K562 (cell line): ENCODE measurements at regions not wholly inside any gene's neighbourhood (a gene's known extent, or its start where the extent isn't known, plus 50 kb on each side); places are given as distances from the start of the nearest gene placed in this dataset.

ENCODE experiments used
- ATAC-seq: fragments of 200-7000 bp; cut with Tn5 transposase; 3 replicates; pipeline ENCODE4 v1.9.1; 2020; ENCODE audit warnings: moderate library complexity
- BruUV-seq: library from RNA; stranded (reverse); fragments of 400-500 nt; replicated peaks from 2 replicates; lab custom pipeline; 2021; lab: Mats Ljungman, UMichigan
- CTCF ChIA-PET: fragments of 300-600 bp; formaldehyde crosslinking; extraction: SDS; loops from one replicate; lab custom pipeline; 2021; ENCODE audit warnings: low intra/inter-chr PET ratio; lab: Yijun Ruan, JAX
- POLR2A ChIA-PET: fragments of 300-600, 350-650 bp; sonication (Branson Sonifier 250); formaldehyde crosslinking; extraction: SDS; loops from one replicate; lab custom pipeline; 2021; ENCODE audit warnings: antibody characterized with exemption, inconsistent platforms; lab: Yijun Ruan, JAX
- DNase-seq, 4 experiments: peaks; one replicate each; pipeline versions ENCODE4 v3.0.0 to v3.0.0-alpha.2; 2011 to 2018; ENCODE audit warnings: low spot score in 3 of 4, mixed read lengths in 3 of 4; ENCODE audit errors: extremely low read depth in 1 of 4
- FAIRE-seq: peaks from 2 replicates; lab custom pipeline; 2011; peaks lifted over from hg19 to GRCh38; lab: Jason Lieb, UNC
- H2AFZ ChIP-seq: 2 replicates; pipeline ENCODE4 v1.6.0; 2011; ENCODE audit warnings: low read depth, low read length, control low read depth, inconsistent platforms
- H3K27ac ChIP-seq: fragments of 200-600 bp; 3 replicates; pipeline ENCODE4 v1.8.0; 2011; ENCODE audit warnings: low read depth, mild to moderate bottlenecking, control low read depth, inconsistent platforms, low read length, moderate library complexity, mixed read lengths; ENCODE audit errors: extremely low read depth
- H3K27me3 ChIP-seq, 2 experiments: fragments of 300-600 bp in 1 of 2; 2 replicates in 1 of 2; 3 replicates in 1 of 2; pipeline versions ENCODE4 v1.6.0 to v1.8.0; 2011; ENCODE audit warnings: inconsistent platforms in 2 of 2, low read length in 2 of 2, mild to moderate bottlenecking in 1 of 2, mixed read lengths in 1 of 2, moderate library complexity in 1 of 2; ENCODE audit not compliant: control insufficient read depth in 2 of 2, insufficient read depth in 2 of 2
- H3K36me3 ChIP-seq: fragments of 300-600 bp; 3 replicates; pipeline ENCODE4 v1.8.0; 2011; ENCODE audit warnings: mild to moderate bottlenecking, low read length, inconsistent platforms; ENCODE audit not compliant: control insufficient read depth, insufficient read depth
- H3K4me1 ChIP-seq, 2 experiments: fragments of 200-600 bp in 1 of 2; replicated peaks in 1 of 2; 2 replicates in 1 of 2; 3 replicates in 1 of 2; pipeline versions ENCODE4 v1.5.1 to v1.8.0; 2011; ENCODE audit warnings: inconsistent platforms in 2 of 2, low read length in 2 of 2, mild to moderate bottlenecking in 1 of 2, mixed read lengths in 1 of 2, moderate library complexity in 1 of 2; ENCODE audit not compliant: control insufficient read depth in 2 of 2, insufficient read depth in 2 of 2
- H3K4me2 ChIP-seq: 2 replicates; pipeline ENCODE4 v1.6.1; 2011; ENCODE audit warnings: low read length, control low read depth, inconsistent platforms, mixed read lengths; ENCODE audit not compliant: insufficient read depth
- H3K4me3 ChIP-seq: fragments of 200-600 bp; sonication (generic), shearing (Covaris generic); 2 replicates; pipeline ENCODE4 v1.5.1; 2016; ENCODE audit warnings: control low read depth, inconsistent platforms
- H3K79me2 ChIP-seq: fragments of 200-600 bp; 3 replicates; pipeline ENCODE4 v1.8.0; 2011; ENCODE audit warnings: low read length, inconsistent platforms; ENCODE audit not compliant: control insufficient read depth, insufficient read depth
- H3K9ac ChIP-seq, 2 experiments: 2 replicates each; pipeline versions ENCODE4 v1.6.0 to v1.6.1; 2011; ENCODE audit warnings: low read depth in 2 of 2, low read length in 2 of 2, control low read depth in 1 of 2, inconsistent platforms in 1 of 2, mild to moderate bottlenecking in 1 of 2, mixed read lengths in 1 of 2; ENCODE audit not compliant: insufficient read depth in 1 of 2
- H3K9me1 ChIP-seq: one replicate; pipeline ENCODE4 v1.6.0; 2011; ENCODE audit warnings: inconsistent platforms, mild to moderate bottlenecking, low read length, moderate library complexity; ENCODE audit not compliant: control insufficient read depth, insufficient read depth
- H3K9me3 ChIP-seq: replicated peaks from 2 replicates; pipeline ENCODE4 v1.5.1; 2011; ENCODE audit warnings: low read depth, low read length, inconsistent platforms; ENCODE audit not compliant: control insufficient read depth, insufficient read depth
- H4K20me1 ChIP-seq: replicated peaks from 2 replicates; pipeline ENCODE4 v1.6.1; 2011; ENCODE audit warnings: low read length, inconsistent platforms, mixed read lengths; ENCODE audit not compliant: control insufficient read depth, insufficient read depth
- IFI16 ChIP-seq: fragments of 250-450 bp; sonication (Bioruptor Pico); IDR thresholded peaks from 2 replicates; pipeline ENCODE4 v2.1.2; 2022; ENCODE audit warnings: mild to moderate bottlenecking, inconsistent platforms
- MCM2 ChIP-seq: fragments of 450-650 bp; IDR thresholded peaks from 2 replicates; pipeline ENCODE4 v1.6.1; 2017; ENCODE audit warnings: low read depth, mild to moderate bottlenecking
- MXD1 ChIP-seq: fragments of 250-450 bp; sonication (Bioruptor Pico); IDR thresholded peaks from 2 replicates; pipeline ENCODE4 v1.8.0; 2021; ENCODE audit warnings: borderline replicate concordance, mild to moderate bottlenecking, moderate library complexity; ENCODE audit not compliant: poor library complexity, severe bottlenecking
- MYNN ChIP-seq, 2 experiments: sonication (generic); formaldehyde crosslinking in 1 of 2; IDR thresholded peaks; 2 replicates each; pipeline versions ENCODE4 v1.5.0 to v1.6.1; 2016 to 2020; ENCODE audit warnings: antibody characterized with exemption in 1 of 2, missing genetic modification reagents in 1 of 2
- NCOR1 ChIP-seq: fragments of 450-650 bp; IDR thresholded peaks from 2 replicates; pipeline ENCODE4 v1.6.1; 2016; ENCODE audit warnings: mild to moderate bottlenecking, moderate library complexity
- OTX1 ChIP-seq: fragments of 450-650 bp; formaldehyde crosslinking; IDR thresholded peaks from 2 replicates; pipeline ENCODE4 v1.4.0; 2022; ENCODE audit warnings: mild to moderate bottlenecking
- PYGO2 ChIP-seq: fragments of 450-650 bp; IDR thresholded peaks from 2 replicates; pipeline ENCODE4 v1.6.1; 2016; ENCODE audit warnings: mild to moderate bottlenecking, missing genetic modification characterization, moderate library complexity, missing compliant biosample characterization
- RFX5 ChIP-seq: IDR thresholded peaks from 2 replicates; pipeline ENCODE4 v1.6.1; 2011; ENCODE audit warnings: low read depth, mild to moderate bottlenecking, improper control_type of control experiment, low read length
- SAFB2 ChIP-seq: fragments of 200-400 bp; formaldehyde crosslinking; IDR thresholded peaks from 2 replicates; pipeline ENCODE4 v1.6.1; 2018; ENCODE audit warnings: borderline replicate concordance, low read length, low read depth, moderate library complexity; ENCODE audit not compliant: severe bottlenecking
- TGIF2 ChIP-seq: sonication (generic); formaldehyde crosslinking; IDR thresholded peaks from 2 replicates; pipeline ENCODE4 v1.8.1; 2022; ENCODE audit warnings: mild to moderate bottlenecking, missing genetic modification reagents, moderate library complexity
- XRCC3 ChIP-seq: fragments of 450-650 bp; IDR thresholded peaks from 2 replicates; pipeline ENCODE4 v1.6.1; 2017; ENCODE audit warnings: mild to moderate bottlenecking, moderate library complexity
- ZBTB1 ChIP-seq: sonication (generic); formaldehyde crosslinking; IDR thresholded peaks from 2 replicates; pipeline ENCODE4 v1.8.1; 2023; ENCODE audit warnings: missing genetic modification reagents, low read depth, mild to moderate bottlenecking, borderline replicate concordance
- ZBTB12 ChIP-seq: fragments of 250-450 bp; sonication (Bioruptor Pico); IDR thresholded peaks from 2 replicates; pipeline ENCODE4 v1.4.0; 2020
- ZNF217 ChIP-seq: sonication (generic); formaldehyde crosslinking; IDR thresholded peaks from 2 replicates; pipeline ENCODE4 v1.8.0; 2022; ENCODE audit warnings: mild to moderate bottlenecking, missing genetic modification reagents
- ZNF592 ChIP-seq: fragments of 450-650 bp; IDR thresholded peaks from 2 replicates; pipeline ENCODE4 v1.6.1; 2017; ENCODE audit warnings: antibody characterized with exemption, mild to moderate bottlenecking
- ZNF699 ChIP-seq: fragments of 250-450 bp; sonication (Bioruptor Pico); IDR thresholded peaks from 2 replicates; pipeline ENCODE4 v1.8.0; 2021; ENCODE audit warnings: mild to moderate bottlenecking, moderate library complexity; ENCODE audit not compliant: insufficient replicate concordance
- WGBS: fragments of 100-300 bp; shearing (Covaris generic); methylation state at CpG from one replicate; pipeline ENCODE4 v1.1.6; 2016; ENCODE audit warnings: low coverage, mixed read lengths; ENCODE audit not compliant: insufficient coverage; ENCODE audit errors: missing lambda C conversion rate; 5-methylcytosine and 5-hydroxymethylcytosine counted together
- in situ Hi-C: fragments of 300-500 bp; cut with MboI; formaldehyde crosslinking; loops from 4 replicates; pipeline ENCODE4 v1.15.0; 2018; ENCODE audit warnings: inconsistent platforms, mixed read lengths
- intact Hi-C: fragments of 100-400 bp; cut with micrococcal nuclease; formaldehyde crosslinking; loops from 2 replicates; pipeline ENCODE4 v1.14.2; 2022

GRCh38 chr22:47818496-47818895 is 1056.0 kb downstream of the TBC1D22A start:
- FAIRE-seq (no peak), DNase-seq (no peak), ATAC-seq (no peak)
- no peaks in the 10 kb centered on the region for H4K20me1 ChIP-seq
- BruUV-seq: no TSS peak
- TF ChIP-seq MXD1 (CRISPR knock-in tag) (no peak), ZBTB1 (no peak), SAFB2 (no peak), MCM2 (no peak), PYGO2 (tag) (no peak), TGIF2 (CRISPR knock-in tag) (no peak), IFI16 (CRISPR knock-in tag) (no peak), OTX1 (CRISPR knock-in tag) (no peak), XRCC3 (no peak), MYNN (IDR thresholded peaks at IDR 0.05) (no peak), MYNN (CRISPR knock-in tag; IDR thresholded peaks at IDR 0.05) (no peak), NCOR1 (no peak), ZNF699 (CRISPR knock-in tag) (no peak), RFX5 (no peak), ZBTB12 (no peak), ZNF592 (no peak), ZNF217 (no peak)
- H3K9me3 ChIP-seq: no peaks in the 10 kb centered on the region
- no peak overlapping the region for H2AFZ ChIP-seq
- CTCF ChIA-PET: no interaction called here
- H3K36me3 ChIP-seq: no peaks in the 10 kb centered on the region
- H3K79me2 ChIP-seq: no peaks in the 10 kb centered on the region
- intact Hi-C loops: no loop called here
- H3K4me3 ChIP-seq: no peak overlapping the region
- in situ Hi-C loops: no loop called here
- no peaks in the 10 kb centered on the region for H3K4me1 ChIP-seq
- H3K9ac ChIP-seq: no peak overlapping the region
- H3K4me2 ChIP-seq: no peak overlapping the region
- POLR2A ChIA-PET: interaction anchor here (0.5 kb wide), 1 partner anchor 59 kb away, joined by 3 read pairs; no protein-coding TSS in a partner anchor
- H3K9me1 ChIP-seq: no peaks in the 10 kb centered on the region
- H3K27me3 ChIP-seq: no peaks in the 10 kb centered on the region
- H3K27ac ChIP-seq: no peak overlapping the region
- 100% methylated on average over 1 of the region's 9 CpGs for WGBS
